Astrocyte (in vitro differentiated cells and primary cell): ENCODE measurements at regions not wholly inside any gene's neighbourhood (a gene's known extent, or its start where the extent isn't known, plus 50 kb on each side); places are given as distances from the start of the nearest gene placed in this dataset.

ENCODE experiments used
- CTCF ChIP-seq: IDR thresholded peaks from 2 replicates; pipeline ENCODE4 v1.5.1; 2011; ENCODE audit warnings: low read depth, mild to moderate bottlenecking, inconsistent platforms, low read length, moderate library complexity; ENCODE audit not compliant: insufficient read depth
- EZH2 ChIP-seq: IDR thresholded peaks from 2 replicates; pipeline ENCODE4 v1.6.1; 2012; ENCODE audit warnings: mild to moderate bottlenecking, low read length, inconsistent platforms; ENCODE audit not compliant: insufficient read depth

GRCh38 chr5:99022250-99022649 is 93.4 kb upstream of the CHD1 start:
- TF ChIP-seq CTCF, result no peak
- TF ChIP-seq EZH2, result no peak
